NT2/D1 (cell line): ENCODE measurements at regions not wholly inside any gene's neighbourhood (a gene's known extent, or its start where the extent isn't known, plus 50 kb on each side); places are given as distances from the start of the nearest gene placed in this dataset.

Experiments
- SUZ12 ChIP-seq: IDR thresholded peaks from 2 replicates; pipeline ENCODE4 v1.6.1; 2011; ENCODE audit not compliant: insufficient read length, insufficient read depth; ENCODE audit errors: extremely low read depth
- YY1 ChIP-seq: IDR thresholded peaks from 2 replicates; pipeline ENCODE4 v1.6.1; 2011; ENCODE audit not compliant: insufficient read length, insufficient read depth
- ZNF274 ChIP-seq: IDR thresholded peaks from 2 replicates; pipeline ENCODE4 v1.6.1; 2011; ENCODE audit warnings: mild to moderate bottlenecking, low read depth, low read length

DNA sequence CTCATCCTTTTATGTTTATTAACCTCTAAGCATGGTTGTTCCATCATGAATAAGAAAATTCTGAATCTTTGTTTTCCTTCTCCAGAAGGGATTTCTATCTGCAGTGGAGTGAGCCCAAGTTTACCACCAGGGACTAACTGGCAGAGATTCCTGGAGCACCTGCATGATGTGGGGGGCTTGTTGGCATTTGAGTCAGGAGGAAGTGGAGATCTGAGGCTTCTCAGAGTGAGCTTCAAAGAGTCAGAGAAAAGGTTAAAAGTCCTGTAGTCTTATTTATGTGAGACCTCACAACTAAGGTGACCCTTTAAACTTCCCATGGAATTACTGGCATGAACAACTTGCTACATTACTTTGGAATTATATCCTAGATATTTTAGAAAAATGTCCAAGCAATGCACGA lies 138.1 kb upstream of the SLC24A3 start:
- TF ChIP-seq YY1 (no peak), SUZ12 (no peak), ZNF274 (no peak)
